AG04449 (cell line): ENCODE measurements at regions not wholly inside any gene's neighbourhood (a gene's known extent, or its start where the extent isn't known, plus 50 kb on each side); places are given as distances from the start of the nearest gene placed in this dataset.

Experiments used
- CTCF ChIA-PET: fragments of 350-600 bp; formaldehyde crosslinking; extraction: SDS; loops from one replicate; lab custom pipeline; 2021; ENCODE audit warnings: antibody characterized with exemption; lab: Yijun Ruan, JAX
- POLR2A ChIA-PET: fragments of 400-600, 350-600 bp; formaldehyde crosslinking; extraction: SDS; loops from one replicate; lab custom pipeline; 2020; ENCODE audit warnings: antibody characterized with exemption, inconsistent platforms; lab: Yijun Ruan, JAX
- DNase-seq: peaks from one replicate; pipeline ENCODE4 v3.0.0-alpha.2; 2010; ENCODE audit warnings: low read depth, low spot score
- H3K4me3 ChIP-seq: 2 replicates; pipeline ENCODE4 v1.5.1; 2011; ENCODE audit warnings: low read depth, mild to moderate bottlenecking, control low read depth, low read length
- CTCF ChIP-seq: IDR thresholded peaks from one replicate; pipeline ENCODE4 v1.5.1; 2011; ENCODE audit warnings: mild to moderate bottlenecking, moderate library complexity, low read length, control low read depth, inconsistent platforms; ENCODE audit not compliant: insufficient read depth; ENCODE audit errors: missing control alignments

DNA sequence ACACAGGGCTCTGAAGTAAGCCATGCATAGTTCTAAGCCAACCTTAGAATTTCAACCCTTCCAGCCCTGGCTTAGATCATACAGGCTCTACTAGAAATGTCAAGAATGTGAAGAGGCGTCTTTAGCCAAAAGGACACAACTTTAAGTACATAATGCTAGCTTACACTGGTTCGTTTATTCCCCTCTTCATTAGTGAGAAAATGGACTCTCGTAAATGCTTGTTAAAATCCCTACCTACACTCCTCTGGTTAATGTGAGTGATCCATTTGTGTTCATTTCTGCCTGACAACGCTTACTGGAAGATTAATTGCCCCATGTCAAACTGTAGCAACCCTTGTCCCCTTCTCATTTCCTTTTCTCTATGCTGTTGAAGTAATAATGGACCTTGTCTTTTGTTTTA is 149.3 kb upstream of the POU5F2 start:
- no peak for TF ChIP-seq CTCF
- no peak for DNase-seq
- POLR2A ChIA-PET: no interaction called here
- CTCF ChIA-PET: interaction anchor here (1.2 kb wide), 1 partner anchor 25 kb away, joined by 4 read pairs; no protein-coding TSS in a partner anchor
- H3K4me3 ChIP-seq: no peak overlapping the region

DNA sequence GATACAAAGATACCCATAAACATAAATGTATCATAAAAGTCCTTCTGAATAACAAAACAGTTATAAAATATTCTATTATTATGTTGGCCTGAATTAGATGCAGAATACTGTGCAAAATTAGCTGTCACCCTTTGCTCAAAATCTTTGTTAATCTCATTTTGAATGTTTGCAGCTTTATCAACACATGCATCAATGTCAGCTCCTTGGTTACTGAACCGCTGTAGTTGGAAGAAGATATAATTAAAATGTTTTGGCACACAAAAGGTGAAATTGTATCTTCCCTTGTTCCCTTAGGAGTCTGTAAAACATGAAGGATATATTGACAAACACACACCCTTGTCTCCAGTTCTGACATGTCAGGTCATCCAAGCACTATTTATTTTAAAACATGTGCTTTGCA is 146.3 kb upstream of the POU5F2 start:
- H3K4me3 ChIP-seq: no peak overlapping the region
- POLR2A ChIA-PET: no interaction called here
- CTCF ChIA-PET: interaction anchor here (1.0 kb wide), 1 partner anchor 11 kb away, joined by 4 read pairs; no protein-coding TSS in a partner anchor
- no peak for TF ChIP-seq CTCF
- no peak for DNase-seq

GRCh38 chr5:93886917-93887361 is 145.5 kb upstream of the POU5F2 start:
- ChIA-PET CTCF (interaction anchor here (1.0 to 1.3 kb wide), 2 partner anchors 8 to 12 kb away, joined by 3 to 4 read pairs; no protein-coding TSS in a partner anchor), POLR2A (no interaction called here)
- no peak overlapping the region for H3K4me3 ChIP-seq
- DNase-seq: no peak
- TF ChIP-seq CTCF: no peak

DNA sequence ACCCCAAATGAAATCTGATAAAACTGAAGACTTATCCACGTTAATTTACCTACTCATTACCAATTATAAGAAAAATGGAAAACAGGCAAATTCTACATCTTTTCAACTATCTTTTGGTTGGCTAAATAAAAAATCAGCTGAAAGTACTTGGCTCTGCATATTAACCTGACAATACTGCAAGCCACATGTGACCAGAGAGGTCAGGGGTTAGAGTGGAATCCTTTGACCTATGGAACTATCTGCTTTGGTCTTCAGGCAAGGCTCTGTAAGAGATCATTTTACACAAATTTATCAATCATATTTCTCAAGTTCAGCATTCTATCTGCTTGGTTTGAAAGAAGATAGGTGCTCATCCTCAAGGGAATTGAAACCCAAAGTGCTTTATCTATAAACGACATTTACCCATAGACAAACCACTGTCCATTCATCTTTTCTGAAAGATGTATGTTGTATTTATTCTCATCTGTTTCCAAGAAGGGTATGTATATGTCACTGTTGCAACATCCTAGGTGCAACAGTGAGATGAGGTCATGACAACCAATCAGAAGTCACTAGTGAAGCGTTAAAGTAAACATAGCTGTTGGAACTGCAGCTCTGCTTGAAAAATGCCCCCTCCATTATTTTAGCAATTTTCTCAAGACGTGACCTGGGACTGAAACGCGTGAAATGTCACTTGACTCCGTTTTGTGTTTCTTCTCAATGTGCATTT is 144.9 kb upstream of the POU5F2 start:
- ChIA-PET POLR2A (no interaction called here), CTCF (interaction anchor here (1.3 kb wide), 1 partner anchor 9 kb away, joined by 3 read pairs; no protein-coding TSS in a partner anchor)
- H3K4me3 ChIP-seq: no peak overlapping the region
- no peak for TF ChIP-seq CTCF
- no peak for DNase-seq

GRCh38 chr5:93884254-93884653 is 142.9 kb upstream of the POU5F2 start:
- no peak for DNase-seq
- POLR2A ChIA-PET: no interaction called here
- CTCF ChIA-PET: no interaction called here
- H3K4me3 ChIP-seq: no peak overlapping the region
- TF ChIP-seq CTCF: no peak

DNA sequence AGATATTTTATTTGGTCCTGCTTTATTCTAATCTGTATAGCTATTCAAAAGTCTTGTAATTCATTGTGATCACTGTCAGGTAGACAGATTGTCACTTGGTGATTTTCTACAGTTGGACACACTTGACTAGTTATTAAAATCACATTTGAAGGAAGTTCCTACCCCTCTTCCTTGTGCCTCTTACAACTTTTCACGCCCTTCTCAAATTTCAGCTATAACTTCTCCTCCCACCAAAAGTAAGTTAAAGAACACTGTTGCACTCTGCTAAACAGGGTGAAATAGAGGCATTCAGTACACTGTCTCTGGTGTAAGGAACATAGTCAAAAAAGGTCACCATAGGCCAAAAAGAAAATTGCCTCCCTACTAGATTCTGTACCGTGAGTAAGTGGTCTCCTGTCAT is 142.1 kb upstream of the POU5F2 start:
- H3K4me3 ChIP-seq: no peak overlapping the region
- ChIA-PET POLR2A (no interaction called here), CTCF (interaction anchor here (0.6 to 1.9 kb wide), 5 partner anchors 8 to 93 kb away, joined by 3 to 5 read pairs (median 4); no protein-coding TSS in a partner anchor)
- DNase-seq: no peak
- TF ChIP-seq CTCF: no peak
